ENCODE measurements at regions not wholly inside any gene's neighbourhood (a gene's known extent, or its start where the extent isn't known, plus 50 kb on each side); places are given as distances from the start of the nearest gene placed in this dataset.

DNA sequence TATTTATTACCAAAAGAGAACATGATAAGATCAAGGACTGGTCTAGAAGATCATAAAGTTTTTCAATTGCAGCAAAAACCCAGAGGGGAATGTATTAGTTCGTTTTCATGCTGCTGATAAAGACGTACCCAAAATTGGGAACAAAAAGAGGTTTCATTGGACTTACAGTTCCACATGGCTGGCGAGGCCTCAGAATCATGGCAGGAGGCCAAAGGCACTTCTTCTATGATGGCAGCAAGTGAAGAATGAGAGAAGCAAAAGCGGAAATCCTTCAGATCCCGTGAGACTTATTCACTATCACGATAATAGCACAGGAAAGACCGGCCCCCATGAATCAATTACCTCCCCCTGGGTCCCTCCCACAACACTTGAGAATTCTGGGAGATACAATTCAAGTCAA is 57.7 kb upstream of the HIVEP2 start:
- no peak for FAIRE-seq
- intact Hi-C loops (cut with micrococcal nuclease): loop anchor here (10.0 kb wide), 1 partner anchor 528 kb away; no protein-coding TSS in a partner anchor

DNA sequence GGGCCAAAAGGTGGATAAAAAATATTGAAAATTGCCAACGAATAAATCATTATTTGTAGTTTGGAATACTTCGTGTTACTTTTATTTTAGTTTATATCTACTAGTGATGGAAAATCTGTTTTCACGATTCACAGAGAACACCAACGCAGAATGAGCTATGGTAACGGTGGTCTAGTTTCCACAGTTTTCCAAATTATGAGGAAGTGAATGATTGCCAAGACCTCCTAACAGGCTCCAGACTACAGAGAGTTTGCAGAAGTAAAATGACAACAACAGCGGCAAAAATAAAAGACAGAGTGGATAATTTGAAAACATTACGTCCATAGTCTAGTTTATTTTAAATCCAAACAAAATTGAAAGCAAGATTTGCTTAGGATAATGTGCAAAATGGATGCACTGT is 57.0 kb upstream of the AIG1 start:
- Histone ChIP-seq H3K36me3 (ENCODE audit: control insufficient read depth, insufficient read depth, low read length) (no peaks in the 10 kb centered on the region), H3K79me2 (ENCODE audit: control insufficient read depth, insufficient read depth, low read length) (no peaks in the 10 kb centered on the region), H3K4me3 (no peak overlapping the region), H3K9me3 (replicated peaks; ENCODE audit: control insufficient read depth, insufficient read depth, low read depth, low read length) (no peaks in the 10 kb centered on the region), H4K20me1 (replicated peaks; ENCODE audit: control insufficient read depth, insufficient read depth, low read length) (no peaks in the 10 kb centered on the region), H3K27ac (ENCODE audit: extremely low read depth, low read depth, low read length) (no peak overlapping the region), H3K9me1 (ENCODE audit: control insufficient read depth, insufficient read depth, low read length) (no peaks in the 10 kb centered on the region), H2AFZ (ENCODE audit: low read depth, low read length) (peak overlapping the region; percentile 0; the same call in 1 of the 2 replicates), H3K4me2 (ENCODE audit: insufficient read depth, low read length) (no peak overlapping the region), H3K27me3 (ENCODE audit: control insufficient read depth in 2 of 2, insufficient read depth in 2 of 2, low read length in 2 of 2) (0 out of 5 replicates have a peak, but pooled peaks cover 0 to 5% of the 10 kb centered on the region in 2 experiments), H3K4me1 (replicated peaks in 1 of 2; ENCODE audit: control insufficient read depth in 2 of 2, insufficient read depth in 2 of 2, low read length in 2 of 2) (no peaks in the 10 kb centered on the region), H3K9ac (ENCODE audit: insufficient read depth in 1 of 2, low read depth in 2 of 2, low read length in 2 of 2) (no peak overlapping the region)
- FAIRE-seq (no peak), ATAC-seq (no peak), DNase-seq (ENCODE audit: extremely low read depth in 1 of 4, low spot score in 3 of 4) (no peak)
- intact Hi-C loops (cut with micrococcal nuclease) (loop anchor here (10.0 kb wide), 1 partner anchor 529 kb away; no protein-coding TSS in a partner anchor), in situ Hi-C loops (cut with MboI) (no loop called here)
- BruUV-seq (replicated peaks): no TSS peak
- 11% methylated on average over 7 of the region's 7 CpGs for WGBS (ENCODE audit: insufficient coverage, low coverage, missing lambda C conversion rate)
- ChIA-PET POLR2A (no interaction called here), CTCF (ENCODE audit: low intra/inter-chr PET ratio) (no interaction called here)
- no peak for TF ChIP-seq NFXL1 (CRISPR knock-in tag; IDR thresholded peaks at IDR 0.05)
- peak; percentile 34; the same call in 1 of the 2 replicates for TF ChIP-seq SPI1 (IDR thresholded peaks at IDR 0.05; ENCODE audit: borderline replicate concordance, low read depth, low read length)

More for the DNA sequence above, 57.7 kb upstream of the HIVEP2 start:
- no peaks in the 10 kb centered on the region for H3K9me1 ChIP-seq (ENCODE audit: control insufficient read depth, insufficient read depth, low read length)
- peak overlapping the region; percentile 44; the same call in 1 of the 2 replicates for H2AFZ ChIP-seq (ENCODE audit: low read depth, low read length)
- H3K9me3 ChIP-seq (replicated peaks; ENCODE audit: control insufficient read depth, insufficient read depth, low read depth, low read length): no peaks in the 10 kb centered on the region
- H3K4me2 ChIP-seq (ENCODE audit: insufficient read depth, low read length): no peak overlapping the region
- no peak overlapping the region for H3K4me3 ChIP-seq
- no TSS peak for BruUV-seq (replicated peaks)
- H3K36me3 ChIP-seq (ENCODE audit: control insufficient read depth, insufficient read depth, low read length): no peaks in the 10 kb centered on the region
- 5% methylated on average over 7 of the region's 7 CpGs for WGBS (ENCODE audit: insufficient coverage, low coverage, missing lambda C conversion rate)
- H3K27ac ChIP-seq (ENCODE audit: extremely low read depth, low read depth, low read length): no peak overlapping the region
- ChIA-PET CTCF (ENCODE audit: low intra/inter-chr PET ratio) (no interaction called here), POLR2A (no interaction called here)
- 0 out of 5 replicates have a peak, but pooled peaks cover 0 to 2% of the 10 kb centered on the region in 2 experiments for H3K27me3 ChIP-seq (ENCODE audit: control insufficient read depth in 2 of 2, insufficient read depth in 2 of 2, low read length in 2 of 2)
- no peak for TF ChIP-seq FOS (IDR thresholded peaks at IDR 0.05; ENCODE audit: extremely low read depth, insufficient read length)
- no peak for TF ChIP-seq ERF (CRISPR knock-in tag; IDR thresholded peaks at IDR 0.05)
- TF ChIP-seq HDGF (IDR thresholded peaks at IDR 0.05): no peak
- peak; percentile 29; the same call in 1 of the 2 replicates for TF ChIP-seq NFIC (IDR thresholded peaks at IDR 0.05)
- TF ChIP-seq ZNF766 (CRISPR knock-in tag; conservative IDR thresholded peaks at IDR 0.05): peak; percentile 97
- H3K4me1 ChIP-seq (replicated peaks in 1 of 2; ENCODE audit: control insufficient read depth in 2 of 2, insufficient read depth in 2 of 2, low read length in 2 of 2): no peaks in the 10 kb centered on the region
- DNase-seq (ENCODE audit: extremely low read depth in 1 of 4, low spot score in 3 of 4) (peak in 1 of 4 experiments; percentile 13), ATAC-seq (no peak)
- H4K20me1 ChIP-seq (replicated peaks; ENCODE audit: control insufficient read depth, insufficient read depth, low read length): no peaks in the 10 kb centered on the region
- no peak overlapping the region for H3K9ac ChIP-seq (ENCODE audit: insufficient read depth in 1 of 2, low read depth in 2 of 2, low read length in 2 of 2)
- in situ Hi-C loops (cut with MboI): no loop called here
- no peaks in the 10 kb centered on the region for H3K79me2 ChIP-seq (ENCODE audit: control insufficient read depth, insufficient read depth, low read length)
